K562 (cell line): ENCODE measurements at regions not wholly inside any gene's neighbourhood (a gene's known extent, or its start where the extent isn't known, plus 50 kb on each side); places are given as distances from the start of the nearest gene placed in this dataset.

Source experiments
- AFF4 ChIP-seq: sonication (generic); formaldehyde crosslinking; IDR thresholded peaks from 2 replicates; pipeline ENCODE4 v1.8.0; 2023; ENCODE audit warnings: mild to moderate bottlenecking, missing genetic modification reagents
- CCAR2 ChIP-seq: fragments of 200-400 bp; formaldehyde crosslinking; IDR thresholded peaks from 2 replicates; pipeline ENCODE4 v1.6.1; 2017; ENCODE audit warnings: mild to moderate bottlenecking, low read depth, low read length
- ELF4 ChIP-seq: fragments of 450-650 bp; formaldehyde crosslinking; IDR thresholded peaks from 2 replicates; pipeline ENCODE4 v1.4.0; 2022; ENCODE audit warnings: missing genetic modification characterization
- LARP7 ChIP-seq: fragments of 450-650 bp; IDR thresholded peaks from 2 replicates; pipeline ENCODE4 v1.6.1; 2016
- NR3C1 ChIP-seq: sonication (generic); formaldehyde crosslinking; IDR thresholded peaks from 2 replicates; pipeline ENCODE4 v1.8.1; 2022; ENCODE audit warnings: missing genetic modification reagents
- POLR2AphosphoS5 ChIP-seq: IDR thresholded peaks from 2 replicates; pipeline ENCODE4 v1.6.1; 2011; ENCODE audit warnings: mild to moderate bottlenecking, low read depth, low read length, moderate library complexity; ENCODE audit not compliant: control insufficient read depth, insufficient read depth
- PREB ChIP-seq: sonication (generic); formaldehyde crosslinking; IDR thresholded peaks from 2 replicates; pipeline ENCODE4 v1.8.1; 2023; ENCODE audit warnings: mild to moderate bottlenecking, missing genetic modification reagents
- PRMT5 ChIP-seq: sonication (generic); formaldehyde crosslinking; IDR thresholded peaks from 2 replicates; pipeline ENCODE4 v1.5.0; 2020; ENCODE audit warnings: missing genetic modification reagents
- SMARCC2 ChIP-seq: fragments of 450-650 bp; IDR thresholded peaks from 2 replicates; pipeline ENCODE4 v1.6.1; 2017; ENCODE audit warnings: antibody characterized with exemption, moderate library complexity, mild to moderate bottlenecking, low read depth
- SP1 ChIP-seq: sonication (generic); formaldehyde crosslinking; IDR thresholded peaks from 2 replicates; pipeline ENCODE4 v1.8.1; 2022; ENCODE audit warnings: mild to moderate bottlenecking, missing genetic modification reagents
- STAT5B ChIP-seq: fragments of 250-450 bp; sonication (Bioruptor Pico); IDR thresholded peaks from 2 replicates; pipeline ENCODE4 v1.8.0; 2021; ENCODE audit warnings: mild to moderate bottlenecking, inconsistent platforms
- TAF7 ChIP-seq: fragments of 450-650 bp; IDR thresholded peaks from 2 replicates; pipeline ENCODE4 v1.6.1; 2016; ENCODE audit warnings: missing genetic modification characterization, missing compliant biosample characterization
- ZMIZ1 ChIP-seq, 2 experiments: fragments of 150-350 bp in 1 of 2; IDR thresholded peaks; 2 replicates each; pipeline ENCODE4 v1.6.1; 2012 to 2016; ENCODE audit warnings: low read depth in 2 of 2, low read length in 2 of 2, mild to moderate bottlenecking in 1 of 2, moderate library complexity in 1 of 2
- ZNF696 ChIP-seq: fragments of 250-450 bp; sonication (Bioruptor Pico); conservative IDR thresholded peaks from 2 replicates; pipeline ENCODE4 v1.4.0; 2020; ENCODE audit warnings: mild to moderate bottlenecking, moderate library complexity

GRCh38 chr19:28638445-28638844 lies 574.5 kb downstream of the UQCRFS1 start:
- TF ChIP-seq NR3C1 (CRISPR knock-in tag) = no peak
- no peak for TF ChIP-seq ELF4
- no peak for TF ChIP-seq ZNF696 (CRISPR knock-in tag)
- TF ChIP-seq CCAR2 = no peak
- no peak for TF ChIP-seq AFF4 (CRISPR knock-in tag)
- no peak for TF ChIP-seq POLR2AphosphoS5
- TF ChIP-seq TAF7 (tag) = no peak
- TF ChIP-seq LARP7 = no peak
- no peak for TF ChIP-seq PRMT5 (CRISPR knock-in tag)
- no peak for TF ChIP-seq SMARCC2
- TF ChIP-seq PREB (CRISPR knock-in tag) = no peak
- TF ChIP-seq SP1 = no peak
- no peak for TF ChIP-seq ZMIZ1 (IDR thresholded peaks at IDR 0.05; ENCODE audit: low read depth in 2 of 2, low read length in 2 of 2)
- no peak for TF ChIP-seq STAT5B (CRISPR knock-in tag)
